Mesenchymal stem cell (in vitro differentiated cells and primary cell): ENCODE measurements at regions not wholly inside any gene's neighbourhood (a gene's known extent, or its start where the extent isn't known, plus 50 kb on each side); places are given as distances from the start of the nearest gene placed in this dataset.
"Not testable (repeated sequence)": the region's sequence is repeated elsewhere in the genome, so short reads cannot be mapped to it uniquely, and the experiment has no call there.

Experiments used
- DNase-seq: peaks from one replicate; pipeline ENCODE4 v3.0.0-alpha.2; 2013
- H2AFZ ChIP-seq: one replicate; pipeline ENCODE4 v1.6.1; 2013; ENCODE audit warnings: low read depth, mild to moderate bottlenecking, control low read depth, inconsistent platforms, low read length, moderate library complexity
- H2AK5ac ChIP-seq: 2 replicates; pipeline ENCODE4 v1.6.1; 2013; ENCODE audit warnings: low read length, moderate library complexity, mild to moderate bottlenecking, inconsistent platforms; ENCODE audit not compliant: severe bottlenecking
- H2BK120ac ChIP-seq: one replicate; pipeline ENCODE4 v1.6.1; 2013; ENCODE audit warnings: low read depth, mild to moderate bottlenecking, inconsistent platforms, low read length, moderate library complexity
- H2BK12ac ChIP-seq, 2 experiments: one replicate each; pipeline ENCODE4 v1.6.1; 2013; ENCODE audit warnings: inconsistent platforms in 2 of 2, low read length in 2 of 2, mild to moderate bottlenecking in 2 of 2, moderate library complexity in 2 of 2, control low read depth in 1 of 2
- H2BK15ac ChIP-seq: one replicate; pipeline ENCODE4 v1.6.1; 2013; ENCODE audit warnings: mild to moderate bottlenecking, low read depth, inconsistent platforms; ENCODE audit not compliant: poor library complexity, severe bottlenecking
- H2BK5ac ChIP-seq: 2 replicates; pipeline ENCODE4 v1.6.1; 2013; ENCODE audit warnings: low read depth, mild to moderate bottlenecking, low read length, control low read depth, inconsistent platforms; ENCODE audit not compliant: poor library complexity, severe bottlenecking
- H3K14ac ChIP-seq, 2 experiments: one replicate each; pipeline ENCODE4 v1.6.1; 2013; ENCODE audit warnings: inconsistent platforms in 2 of 2, low read length in 2 of 2, control low read depth in 1 of 2, mild to moderate bottlenecking in 1 of 2, moderate library complexity in 1 of 2
- H3K18ac ChIP-seq, 2 experiments: one replicate each; pipeline ENCODE4 v1.6.1; 2013; ENCODE audit warnings: inconsistent platforms in 2 of 2, low read length in 2 of 2, control low read depth in 1 of 2, low read depth in 1 of 2, mild to moderate bottlenecking in 1 of 2
- H3K23ac ChIP-seq, 2 experiments: one replicate each; pipeline ENCODE4 v1.6.1; 2013; ENCODE audit warnings: inconsistent platforms in 2 of 2, low read length in 2 of 2, mild to moderate bottlenecking in 2 of 2, moderate library complexity in 2 of 2, control low read depth in 1 of 2
- H3K27ac ChIP-seq: 2 replicates; pipeline ENCODE4 v1.5.1; 2013; ENCODE audit warnings: mild to moderate bottlenecking, moderate library complexity, low read length, control low read depth, inconsistent platforms; ENCODE audit not compliant: poor library complexity, severe bottlenecking
- H3K27me3 ChIP-seq, 2 experiments: 2 replicates each; pipeline versions ENCODE4 v1.6.1 to v1.7.0; 2013; ENCODE audit warnings: low read length in 2 of 2, mild to moderate bottlenecking in 2 of 2, moderate library complexity in 2 of 2, control low read depth in 1 of 2, inconsistent platforms in 1 of 2; ENCODE audit not compliant: control insufficient read depth in 1 of 2, insufficient read depth in 1 of 2
- H3K36me3 ChIP-seq, 2 experiments: 2 replicates each; pipeline versions ENCODE4 v1.6.1 to v1.7.0; 2013; ENCODE audit warnings: low read length in 2 of 2, control low read depth in 1 of 2, inconsistent platforms in 1 of 2, low read depth in 1 of 2, mild to moderate bottlenecking in 1 of 2; ENCODE audit not compliant: insufficient read depth in 2 of 2, control insufficient read depth in 1 of 2
- H3K4ac ChIP-seq, 2 experiments: one replicate each; pipeline ENCODE4 v1.6.1; 2013; ENCODE audit warnings: inconsistent platforms in 2 of 2, low read length in 2 of 2, mild to moderate bottlenecking in 2 of 2, moderate library complexity in 2 of 2, control low read depth in 1 of 2, low read depth in 1 of 2
- H3K4me1 ChIP-seq: 2 replicates; pipeline ENCODE4 v1.6.1; 2013; ENCODE audit warnings: low read depth, low read length, control low read depth; ENCODE audit not compliant: control insufficient read depth, insufficient read depth
- H3K4me2 ChIP-seq: 2 replicates; pipeline ENCODE4 v1.6.1; 2013; ENCODE audit warnings: low read length, mild to moderate bottlenecking, inconsistent platforms; ENCODE audit not compliant: poor library complexity, severe bottlenecking
- H3K4me3 ChIP-seq, 2 experiments: 2 replicates each; pipeline versions ENCODE4 v1.5.1 to v1.7.0; 2013; ENCODE audit warnings: low read length in 2 of 2, mild to moderate bottlenecking in 2 of 2, control low read depth in 1 of 2, low read depth in 1 of 2; ENCODE audit not compliant: insufficient read depth in 1 of 2
- H3K79me1 ChIP-seq: replicated peaks from 2 replicates; pipeline ENCODE4 v1.6.1; 2013; ENCODE audit warnings: mild to moderate bottlenecking, control low read depth, low read length, inconsistent platforms; ENCODE audit not compliant: poor library complexity, severe bottlenecking
- H3K9ac ChIP-seq: 2 replicates; pipeline ENCODE4 v1.7.0; 2013; ENCODE audit warnings: mild to moderate bottlenecking, low read length, moderate library complexity
- H3K9me3 ChIP-seq: 2 replicates; pipeline ENCODE4 v1.7.0; 2013; ENCODE audit warnings: mild to moderate bottlenecking, low read length; ENCODE audit not compliant: control insufficient read depth
- H4K8ac ChIP-seq: one replicate; pipeline ENCODE4 v1.6.1; 2013; ENCODE audit warnings: inconsistent platforms, mild to moderate bottlenecking, low read length, moderate library complexity
- H4K91ac ChIP-seq: one replicate; pipeline ENCODE4 v1.6.1; 2013; ENCODE audit warnings: mild to moderate bottlenecking, low read length, inconsistent platforms
- WGBS: methylation state at CpG from one replicate; pipeline ENCODE4 v1.1.7; 2013; ENCODE audit warnings: mixed read lengths; 5-methylcytosine and 5-hydroxymethylcytosine counted together

- Histone ChIP-seq H2AK5ac (no peak overlapping the region), H3K4me2 (no peak overlapping the region), H3K4me1 (peaks cover 4% of the 10 kb centered on the region), H2BK120ac (no peak overlapping the region), H3K4ac (no peak overlapping the region), H3K9ac (no peak overlapping the region), H2BK5ac (no peak overlapping the region), H3K27ac (no peak overlapping the region), H3K79me1 (no peaks in the 10 kb centered on the region), H2AFZ (no peak overlapping the region), H3K23ac (no peak overlapping the region), H3K36me3 (no peaks in the 10 kb centered on the region), H3K14ac (no peak overlapping the region), H3K9me3 (no peaks in the 10 kb centered on the region), H2BK15ac (no peak overlapping the region), H3K27me3 (no peaks in the 10 kb centered on the region), H3K18ac (no peak overlapping the region), H4K8ac (no peak overlapping the region), H3K4me3 (no peak overlapping the region), H4K91ac (no peak overlapping the region), H2BK12ac (no peak overlapping the region)
- no CpG with 5 or more reads among the region's 2 CpGs for WGBS
- no peak for DNase-seq
Measured at GRCh38 chr2:19100570-19100969, 257.9 kb downstream of the OSR1 start.

GRCh38 chr2:19099181-19099580, 259.2 kb downstream of the OSR1 start:
- Histone ChIP-seq H2BK15ac (no peak overlapping the region), H3K14ac (no peak overlapping the region), H3K23ac (no peak overlapping the region), H3K27me3 (no peaks in the 10 kb centered on the region), H3K27ac (no peak overlapping the region), H3K9me3 (no peaks in the 10 kb centered on the region), H2BK5ac (no peak overlapping the region), H3K79me1 (no peaks in the 10 kb centered on the region), H4K8ac (no peak overlapping the region), H3K9ac (no peak overlapping the region), H2BK12ac (no peak overlapping the region), H2AFZ (no peak overlapping the region), H3K4ac (no peak overlapping the region), H4K91ac (no peak overlapping the region), H3K4me1 (peaks cover 4% of the 10 kb centered on the region), H2AK5ac (no peak overlapping the region), H3K36me3 (no peaks in the 10 kb centered on the region), H3K4me2 (no peak overlapping the region), H2BK120ac (no peak overlapping the region), H3K4me3 (no peak overlapping the region), H3K18ac (no peak overlapping the region)
- DNase-seq = no peak
- 81% methylated on average over 2 of the region's 3 CpGs for WGBS

GRCh38 chr2:19098467-19099160, 259.8 kb downstream of the OSR1 start:
- H3K4me1 ChIP-seq = peaks cover 4% of the 10 kb centered on the region
- H3K27ac ChIP-seq = no peak overlapping the region
- H3K14ac ChIP-seq = no peak overlapping the region
- 100% methylated on average over 1 of the region's 2 CpGs for WGBS
- H2BK5ac ChIP-seq = no peak overlapping the region
- no peak overlapping the region for H2AK5ac ChIP-seq
- H4K8ac ChIP-seq = no peak overlapping the region
- H3K27me3 ChIP-seq = no peaks in the 10 kb centered on the region
- no peak overlapping the region for H2AFZ ChIP-seq
- H3K4ac ChIP-seq = no peak overlapping the region
- no peak overlapping the region for H3K23ac ChIP-seq
- no peak overlapping the region for H2BK12ac ChIP-seq
- H3K79me1 ChIP-seq = no peaks in the 10 kb centered on the region
- H3K36me3 ChIP-seq = no peaks in the 10 kb centered on the region
- no peak overlapping the region for H3K4me3 ChIP-seq
- no peak for DNase-seq
- H3K9me3 ChIP-seq = no peaks in the 10 kb centered on the region
- H4K91ac ChIP-seq = no peak overlapping the region
- H3K9ac ChIP-seq = no peak overlapping the region
- no peak overlapping the region for H2BK15ac ChIP-seq
- no peak overlapping the region for H2BK120ac ChIP-seq
- H3K18ac ChIP-seq = no peak overlapping the region
- H3K4me2 ChIP-seq = no peak overlapping the region

GRCh38 chr2:19089476-19089875, 268.9 kb downstream of the OSR1 start:
- not testable (repeated sequence) for H4K8ac ChIP-seq, H3K9ac ChIP-seq, H3K4me1 ChIP-seq, H2BK15ac ChIP-seq, H3K36me3 ChIP-seq, H3K27ac ChIP-seq, H2BK120ac ChIP-seq, H3K27me3 ChIP-seq, DNase-seq, H3K14ac ChIP-seq, H3K4ac ChIP-seq, H2BK5ac ChIP-seq, H3K79me1 ChIP-seq, H4K91ac ChIP-seq, H3K4me2 ChIP-seq, H2AK5ac ChIP-seq, H2AFZ ChIP-seq, H2BK12ac ChIP-seq, H3K18ac ChIP-seq, H3K23ac ChIP-seq, H3K4me3 ChIP-seq, H3K9me3 ChIP-seq
- WGBS = 62% methylated on average over 5 of the region's 5 CpGs
